ENCODE measurements at regions not wholly inside any gene's neighbourhood (a gene's known extent, or its start where the extent isn't known, plus 50 kb on each side); places are given as distances from the start of the nearest gene placed in this dataset.
"Not testable (repeated sequence)": the region's sequence is repeated elsewhere in the genome, so short reads cannot be mapped to it uniquely, and the experiment has no call there.

DNA sequence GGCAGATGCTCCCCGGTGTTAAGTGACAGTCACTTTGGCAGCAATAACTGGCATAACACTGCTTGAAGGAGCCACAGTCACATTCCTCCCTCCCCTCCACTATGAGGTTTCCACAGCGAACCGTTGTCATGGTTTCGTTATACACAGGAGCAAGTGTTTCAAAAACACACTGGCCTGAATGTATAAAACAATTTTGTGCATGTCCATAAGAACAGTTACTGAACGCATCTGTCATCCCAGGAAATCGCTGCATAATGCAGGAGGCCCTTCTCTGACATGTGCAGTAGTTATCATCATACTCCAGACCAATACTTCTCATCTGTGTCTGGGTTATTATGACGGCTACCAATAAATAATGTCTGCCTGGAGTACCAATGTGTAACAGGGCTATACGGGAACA lies 444.4 kb downstream of the TMEM121 start:
- not testable (repeated sequence) for H2AFZ ChIP-seq (ENCODE audit: low read depth, low read length); H3K9me3 ChIP-seq (ENCODE audit: low read length); H3K4me1 ChIP-seq (ENCODE audit: insufficient read depth, low read length); H3K27me3 ChIP-seq (ENCODE audit: insufficient read depth, low read length); H3K4me3 ChIP-seq (ENCODE audit: low read length); H3K36me3 ChIP-seq (ENCODE audit: insufficient read depth, low read length)

DNA sequence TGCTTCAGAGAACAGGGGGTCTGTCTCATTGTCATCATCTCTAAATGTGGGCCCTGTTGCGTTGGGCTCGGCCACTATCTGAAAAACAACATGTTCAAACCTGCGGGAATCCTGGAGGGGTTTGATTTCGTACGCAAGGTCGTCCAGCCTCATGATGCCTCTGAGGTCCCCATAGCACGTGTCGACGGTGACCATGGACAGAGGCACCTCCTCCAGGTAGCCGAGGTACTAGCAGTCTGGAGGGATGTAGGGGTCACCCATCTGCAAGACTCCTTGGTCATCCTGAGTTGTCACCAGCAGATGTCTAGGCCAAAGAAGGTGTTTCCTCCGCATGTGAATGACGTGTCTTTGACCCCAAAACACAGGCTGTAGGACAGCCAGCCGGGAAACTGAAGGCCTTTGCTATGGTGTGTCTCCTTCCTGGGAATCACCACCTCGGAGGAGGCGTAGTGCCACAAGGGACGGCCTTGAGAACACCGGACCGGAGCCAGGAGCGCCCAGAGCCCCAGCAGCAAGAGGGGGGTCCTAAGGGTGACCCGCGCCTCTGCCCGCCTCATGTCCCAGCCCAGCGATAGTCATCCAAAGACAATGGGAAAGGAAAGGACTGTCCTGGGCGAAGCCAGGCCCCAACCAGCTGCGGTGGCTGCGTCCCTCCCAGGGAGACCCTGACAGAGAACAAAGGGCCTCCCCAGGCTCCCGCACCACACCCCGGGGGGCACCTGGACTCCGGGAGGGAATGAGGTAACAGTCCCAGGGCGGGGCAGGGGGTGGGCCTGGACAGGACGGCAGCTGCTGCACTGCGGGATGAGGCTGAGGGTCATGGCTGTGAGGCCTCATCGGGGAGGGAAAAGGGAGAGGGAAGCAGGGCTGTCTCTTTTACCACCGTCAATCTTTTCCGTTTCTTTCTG lies 445.5 kb downstream of the TMEM121 start:
- H2AFZ ChIP-seq (ENCODE audit: low read depth, low read length): no peak overlapping the region
- no peak overlapping the region for H3K4me3 ChIP-seq (ENCODE audit: low read length)
- H3K36me3 ChIP-seq (ENCODE audit: insufficient read depth, low read length): no peaks in the 10 kb centered on the region
- no peaks in the 10 kb centered on the region for H3K4me1 ChIP-seq (ENCODE audit: insufficient read depth, low read length)
- no peaks in the 10 kb centered on the region for H3K9me3 ChIP-seq (ENCODE audit: low read length)
- no peaks in the 10 kb centered on the region for H3K27me3 ChIP-seq (ENCODE audit: insufficient read depth, low read length)

DNA sequence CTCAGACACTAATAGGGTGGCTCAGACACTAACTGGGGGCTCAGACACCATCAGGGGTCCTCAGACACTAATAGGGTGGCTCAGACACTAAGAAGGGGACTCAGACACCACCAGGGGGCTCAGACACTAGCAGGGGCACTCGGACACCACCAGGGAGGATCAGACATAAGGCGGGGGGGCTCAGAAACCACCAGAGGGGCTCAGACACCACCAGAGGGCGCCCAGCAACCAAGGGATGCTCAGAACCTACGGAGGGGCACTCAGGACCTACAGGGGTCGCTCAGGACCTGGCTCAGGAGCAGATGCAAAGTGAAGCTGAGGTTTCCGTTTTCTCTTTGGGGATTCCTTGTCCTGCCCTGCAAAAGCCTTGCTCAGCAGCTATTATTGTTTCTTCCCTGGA lies 448.5 kb downstream of the TMEM121 start:
- Histone ChIP-seq H3K4me1 (ENCODE audit: insufficient read depth, low read length) (no peaks in the 10 kb centered on the region), H3K27me3 (ENCODE audit: insufficient read depth, low read length) (peaks cover 3% of the 10 kb centered on the region), H2AFZ (ENCODE audit: low read depth, low read length) (no peak overlapping the region), H3K36me3 (ENCODE audit: insufficient read depth, low read length) (no peaks in the 10 kb centered on the region), H3K9me3 (ENCODE audit: low read length) (no peaks in the 10 kb centered on the region), H3K4me3 (ENCODE audit: low read length) (no peak overlapping the region)

DNA sequence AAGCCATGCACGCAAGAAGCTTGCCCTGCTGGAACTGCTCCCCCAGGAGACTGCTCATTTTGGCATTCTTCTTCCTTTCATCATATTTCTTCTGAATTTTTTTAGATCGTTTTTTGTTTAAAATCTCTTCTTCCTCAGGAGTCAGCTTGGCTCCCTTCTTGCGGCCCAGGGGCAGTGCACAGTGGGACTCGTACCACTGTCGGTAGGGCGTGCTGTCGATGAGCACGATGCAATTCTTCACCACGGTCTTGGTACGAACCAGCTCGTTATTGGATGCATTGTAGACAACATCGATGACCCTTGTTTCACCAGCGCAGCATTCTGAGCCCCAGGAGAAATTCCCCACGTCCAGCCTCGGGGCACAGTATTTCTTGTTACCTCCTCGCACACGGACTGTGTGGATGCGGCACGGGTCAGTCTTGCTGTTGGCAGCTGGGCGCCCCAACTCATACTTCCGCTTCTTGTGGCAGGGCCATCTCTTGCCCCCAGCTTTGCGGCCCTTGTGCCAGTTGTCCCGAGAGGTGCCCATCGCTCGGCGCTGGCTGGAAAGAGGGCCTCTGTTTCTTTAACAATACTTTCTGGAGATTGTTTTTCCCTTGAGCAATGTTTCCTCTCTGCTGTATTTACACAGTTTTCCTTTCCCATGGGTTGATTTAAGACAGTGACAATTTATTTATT lies 452.4 kb downstream of the TMEM121 start:
- Histone ChIP-seq H3K36me3 (ENCODE audit: insufficient read depth, low read length) (no peaks in the 10 kb centered on the region), H3K27me3 (ENCODE audit: insufficient read depth, low read length) (peaks cover 5% of the 10 kb centered on the region), H3K4me1 (ENCODE audit: insufficient read depth, low read length) (no peaks in the 10 kb centered on the region), H2AFZ (ENCODE audit: low read depth, low read length) (no peak overlapping the region), H3K4me3 (ENCODE audit: low read length) (no peak overlapping the region), H3K9me3 (ENCODE audit: low read length) (no peaks in the 10 kb centered on the region)

DNA sequence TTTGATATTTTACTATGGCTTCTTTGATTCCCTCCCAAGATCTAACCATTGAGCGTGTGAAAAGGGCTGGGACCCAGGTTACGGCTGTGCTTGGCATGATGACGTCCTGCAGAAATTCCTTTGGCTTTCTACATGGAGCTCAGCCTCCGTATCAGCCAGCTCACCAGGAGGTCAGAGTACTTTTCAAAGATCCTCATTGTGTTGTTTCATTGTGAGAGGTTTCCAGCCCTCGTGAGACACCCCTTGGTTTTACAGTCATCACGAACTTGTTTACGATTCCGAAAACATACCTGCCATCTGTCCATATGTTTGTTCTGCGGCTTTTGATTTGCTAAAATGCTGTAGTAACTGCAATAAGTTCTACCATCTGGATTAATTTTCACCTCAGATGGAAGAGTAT lies 453.1 kb downstream of the TMEM121 start:
- Histone ChIP-seq H3K36me3 (ENCODE audit: insufficient read depth, low read length) (no peaks in the 10 kb centered on the region), H3K27me3 (ENCODE audit: insufficient read depth, low read length) (peaks cover 5% of the 10 kb centered on the region), H3K9me3 (ENCODE audit: low read length) (no peaks in the 10 kb centered on the region), H3K4me1 (ENCODE audit: insufficient read depth, low read length) (no peaks in the 10 kb centered on the region), H3K4me3 (ENCODE audit: low read length) (no peak overlapping the region), H2AFZ (ENCODE audit: low read depth, low read length) (no peak overlapping the region)

DNA sequence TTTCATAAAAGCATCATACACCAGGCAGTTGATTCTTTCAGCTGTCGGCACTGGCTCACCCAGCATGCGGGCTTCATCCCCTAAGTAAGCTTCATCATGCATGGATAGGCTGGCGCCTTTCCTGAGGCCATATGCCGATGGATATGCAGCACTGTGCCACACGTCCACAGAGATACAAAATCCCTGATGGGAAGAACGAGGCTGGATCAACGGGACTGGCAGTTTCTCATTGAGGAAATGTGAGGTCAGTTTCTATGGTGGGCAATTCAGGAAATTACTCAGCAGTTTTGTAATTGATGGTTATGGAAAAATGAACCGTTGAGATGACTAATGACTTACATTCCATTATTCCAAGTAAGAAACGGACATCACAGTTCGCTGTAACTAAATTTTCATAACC lies 453.8 kb downstream of the TMEM121 start:
- Histone ChIP-seq H3K4me3 (ENCODE audit: low read length) (no peak overlapping the region), H2AFZ (ENCODE audit: low read depth, low read length) (no peak overlapping the region), H3K4me1 (ENCODE audit: insufficient read depth, low read length) (no peaks in the 10 kb centered on the region), H3K36me3 (ENCODE audit: insufficient read depth, low read length) (no peaks in the 10 kb centered on the region), H3K27me3 (ENCODE audit: insufficient read depth, low read length) (peaks cover 5% of the 10 kb centered on the region), H3K9me3 (ENCODE audit: low read length) (no peaks in the 10 kb centered on the region)

DNA sequence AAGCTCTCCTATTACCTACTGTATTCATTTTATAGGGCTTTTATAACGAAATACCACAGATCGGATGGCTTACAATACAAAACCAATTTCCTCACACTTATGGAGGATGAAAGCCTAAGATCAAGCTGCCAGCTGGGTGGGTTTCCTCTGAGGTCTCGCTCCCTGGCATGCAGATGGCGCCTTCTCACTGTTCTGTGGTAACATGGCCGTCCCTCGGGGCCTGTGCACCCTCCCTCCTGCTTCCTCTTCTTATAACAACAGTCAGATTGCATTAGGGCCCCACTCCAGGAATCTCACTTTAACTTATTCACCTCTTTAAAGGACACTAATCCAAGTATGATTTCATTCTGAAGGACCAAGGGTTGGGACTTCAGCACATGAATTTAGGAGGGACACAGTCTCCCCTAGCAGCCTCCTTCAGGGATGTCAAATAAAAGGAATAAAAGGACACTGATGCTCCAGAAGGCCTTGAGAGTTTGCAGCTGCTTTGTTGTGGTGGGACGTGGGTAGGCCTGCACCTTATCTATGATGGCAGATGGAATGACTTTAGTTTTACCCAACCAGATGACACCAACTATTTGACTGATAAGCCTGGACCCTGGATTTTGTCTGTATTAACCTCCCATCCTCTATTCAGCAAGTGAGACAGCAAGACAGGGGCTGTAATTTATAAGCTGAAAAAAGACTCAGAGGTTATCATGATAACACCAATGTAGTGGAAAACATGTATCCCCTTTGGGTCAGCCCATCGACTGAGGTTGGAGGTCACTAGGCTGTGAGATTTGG lies 455.3 kb downstream of the TMEM121 start:
- not testable (repeated sequence) for H3K4me1 ChIP-seq (ENCODE audit: insufficient read depth, low read length); H3K4me3 ChIP-seq (ENCODE audit: low read length)

DNA sequence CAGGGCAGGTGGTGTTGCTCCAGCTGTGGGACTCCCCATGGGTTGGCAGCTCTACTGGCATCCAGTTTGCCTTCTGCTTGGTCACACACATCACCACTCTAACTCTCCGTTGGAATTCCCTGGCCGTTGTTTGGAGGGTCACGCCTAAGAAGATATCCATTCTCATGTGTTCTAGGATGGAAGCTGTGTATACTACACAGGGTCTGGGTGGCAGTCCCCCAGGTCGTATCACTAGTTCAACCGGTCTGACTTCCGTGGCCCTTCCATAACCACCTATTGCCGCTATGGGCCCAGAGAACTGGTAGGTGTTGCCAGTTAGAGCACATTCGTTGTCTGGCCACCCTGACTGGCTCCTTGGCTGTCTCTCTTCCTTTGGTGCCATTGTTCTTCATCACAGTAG lies 456.3 kb downstream of the TMEM121 start:
- Histone ChIP-seq H3K4me1 (ENCODE audit: insufficient read depth, low read length) (no peaks in the 10 kb centered on the region), H3K27me3 (ENCODE audit: insufficient read depth, low read length) (peaks cover 5% of the 10 kb centered on the region), H3K9me3 (ENCODE audit: low read length) (no peaks in the 10 kb centered on the region), H3K36me3 (ENCODE audit: insufficient read depth, low read length) (no peaks in the 10 kb centered on the region), H3K4me3 (ENCODE audit: low read length) (no peak overlapping the region), H2AFZ (ENCODE audit: low read depth, low read length) (no peak overlapping the region)

More for the DNA sequence above, 455.3 kb downstream of the TMEM121 start:
- H3K36me3 ChIP-seq (ENCODE audit: insufficient read depth, low read length); H3K9me3 ChIP-seq (ENCODE audit: low read length); H3K27me3 ChIP-seq (ENCODE audit: insufficient read depth, low read length); H2AFZ ChIP-seq (ENCODE audit: low read depth, low read length): not testable (repeated sequence)

DNA sequence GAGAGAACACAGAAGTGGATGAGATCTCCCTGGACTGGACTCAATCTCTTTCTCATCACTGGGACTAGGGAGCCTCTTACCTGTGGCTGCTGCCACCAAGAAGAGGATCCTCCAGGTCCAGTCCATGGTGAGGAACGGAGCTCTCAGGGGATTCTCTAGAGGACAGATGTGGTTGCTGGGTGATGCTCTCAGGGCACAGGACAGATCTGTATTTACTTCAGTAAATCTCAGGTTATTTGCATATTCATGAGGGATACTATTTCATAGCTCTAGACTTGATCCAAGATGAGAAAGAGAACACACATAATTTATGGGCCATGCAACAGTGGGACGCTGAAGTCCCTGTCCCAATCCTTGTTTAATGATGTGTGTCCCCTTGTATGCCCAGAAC lies 460.5 kb downstream of the TMEM121 start:
- no peaks in the 10 kb centered on the region for H3K36me3 ChIP-seq (ENCODE audit: insufficient read depth, low read length)
- H3K4me1 ChIP-seq (ENCODE audit: insufficient read depth, low read length): no peaks in the 10 kb centered on the region
- H3K4me3 ChIP-seq (ENCODE audit: low read length): no peak overlapping the region
- H3K27me3 ChIP-seq (ENCODE audit: insufficient read depth, low read length): no peaks in the 10 kb centered on the region
- H3K9me3 ChIP-seq (ENCODE audit: low read length): no peaks in the 10 kb centered on the region
- H2AFZ ChIP-seq (ENCODE audit: low read depth, low read length): no peak overlapping the region

DNA sequence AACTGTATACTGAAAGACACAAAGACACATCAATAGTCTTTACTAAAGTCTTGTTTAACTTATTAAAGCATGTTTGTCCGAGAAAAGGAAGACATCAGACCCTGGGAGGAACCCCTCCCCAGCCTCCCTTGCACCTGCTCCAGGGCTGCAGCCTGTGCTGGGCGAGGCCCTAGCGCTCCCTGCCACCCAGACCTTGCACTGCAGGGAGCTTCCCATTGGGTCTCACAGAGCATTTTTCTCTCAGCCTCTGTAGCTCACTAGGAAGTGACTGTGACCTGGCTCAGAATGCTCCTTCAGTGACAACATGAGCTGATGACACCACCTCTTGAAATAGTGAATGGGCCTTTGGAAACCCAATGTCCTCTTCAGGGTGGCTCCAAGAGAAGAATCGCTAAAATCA lies 461.2 kb downstream of the TMEM121 start:
- no peaks in the 10 kb centered on the region for H3K36me3 ChIP-seq (ENCODE audit: insufficient read depth, low read length)
- no peak overlapping the region for H3K4me3 ChIP-seq (ENCODE audit: low read length)
- H3K4me1 ChIP-seq (ENCODE audit: insufficient read depth, low read length): no peaks in the 10 kb centered on the region
- H3K27me3 ChIP-seq (ENCODE audit: insufficient read depth, low read length): no peaks in the 10 kb centered on the region
- no peaks in the 10 kb centered on the region for H3K9me3 ChIP-seq (ENCODE audit: low read length)
- no peak overlapping the region for H2AFZ ChIP-seq (ENCODE audit: low read depth, low read length)

DNA sequence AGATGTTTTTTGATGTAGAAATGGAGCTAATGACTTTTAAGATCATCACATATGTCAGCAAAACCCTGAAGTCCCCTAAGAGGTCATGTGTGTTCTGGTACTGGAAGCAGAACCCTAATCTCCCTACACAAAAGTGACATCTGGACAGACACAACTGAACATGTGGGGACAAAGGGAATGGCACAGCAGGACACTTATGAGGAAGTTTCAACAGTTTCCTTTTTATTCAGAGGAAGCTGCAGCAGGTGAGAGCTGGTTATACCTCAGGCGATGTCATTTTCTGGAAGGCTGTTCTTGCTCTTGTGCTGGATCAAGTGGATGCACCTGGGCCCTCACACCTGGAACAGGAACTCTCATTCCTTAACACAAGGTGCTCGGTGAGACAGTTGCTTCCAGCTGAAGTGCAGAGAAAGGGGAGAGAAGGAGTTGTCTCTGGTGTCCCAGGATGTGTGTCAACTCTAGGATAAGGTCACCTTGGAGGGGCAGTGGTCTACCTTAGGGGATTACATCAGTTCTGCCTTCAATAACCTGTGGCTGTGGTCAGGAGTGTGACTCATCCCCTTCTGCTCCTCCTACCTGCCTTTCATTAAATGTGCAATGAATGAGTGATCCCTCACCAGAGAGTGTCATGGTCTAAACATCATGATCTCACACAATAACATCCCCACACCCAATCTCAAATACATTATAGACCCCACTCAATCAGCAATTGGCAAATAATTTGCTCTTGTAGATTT lies 463.4 kb downstream of the TMEM121 start:
- Histone ChIP-seq H3K4me3 (ENCODE audit: low read length) (no peak overlapping the region), H2AFZ (ENCODE audit: low read depth, low read length) (no peak overlapping the region), H3K27me3 (ENCODE audit: insufficient read depth, low read length) (peaks cover 2% of the 10 kb centered on the region)

DNA sequence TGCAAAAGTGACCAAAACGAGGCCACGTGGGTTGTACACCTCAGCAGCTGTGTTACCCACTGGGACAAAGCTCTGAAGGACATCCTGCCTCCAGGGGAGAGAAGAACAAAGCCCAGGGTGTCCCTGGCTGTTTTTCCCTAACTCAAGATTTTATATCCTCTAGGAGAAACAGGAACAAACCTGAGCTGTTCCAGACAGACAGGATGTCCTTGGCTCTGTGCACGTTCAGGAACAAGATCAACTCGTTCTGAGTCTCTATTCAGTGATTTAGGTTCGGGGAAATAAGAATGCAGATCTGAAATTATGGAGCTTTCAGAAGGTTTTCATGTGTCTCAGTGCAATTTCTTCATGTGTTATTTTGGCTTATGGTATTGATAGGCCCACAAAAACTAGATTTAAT lies 465.3 kb downstream of the TMEM121 start:
- not testable (repeated sequence) for H3K4me1 ChIP-seq (ENCODE audit: insufficient read depth, low read length); H2AFZ ChIP-seq (ENCODE audit: low read depth, low read length); H3K27me3 ChIP-seq (ENCODE audit: insufficient read depth, low read length); H3K9me3 ChIP-seq (ENCODE audit: low read length); H3K36me3 ChIP-seq (ENCODE audit: insufficient read depth, low read length); H3K4me3 ChIP-seq (ENCODE audit: low read length)

More for the DNA sequence above, 463.4 kb downstream of the TMEM121 start:
- no peaks in the 10 kb centered on the region for H3K4me1 ChIP-seq (ENCODE audit: insufficient read depth, low read length)
- no peaks in the 10 kb centered on the region for H3K9me3 ChIP-seq (ENCODE audit: low read length)
- no peaks in the 10 kb centered on the region for H3K36me3 ChIP-seq (ENCODE audit: insufficient read depth, low read length)

Data from neuron (in vitro differentiated cells).